A673 (cell line): ENCODE measurements at regions not wholly inside any gene's neighbourhood (a gene's known extent, or its start where the extent isn't known, plus 50 kb on each side); places are given as distances from the start of the nearest gene placed in this dataset.

Experiments used
- CTCF ChIP-seq: fragments of 300-800, 200-600 bp; sonication (generic); conservative IDR thresholded peaks from 2 replicates; pipeline ENCODE4 v1.5.1; 2017; ENCODE audit warnings: low read depth, mild to moderate bottlenecking, antibody characterized with exemption, low read length, moderate library complexity, mixed read lengths
- EZH2 ChIP-seq: fragments of 200-600 bp; sonication (generic); IDR thresholded peaks from 2 replicates; pipeline ENCODE4 v1.6.1; 2017; ENCODE audit warnings: borderline replicate concordance, low read depth, mild to moderate bottlenecking, mixed read lengths, antibody characterized with exemption, low read length; ENCODE audit not compliant: poor library complexity, severe bottlenecking

GRCh38 chr11:37087650-37088572 lies 489.9 kb upstream of the RAG2 start:
- no peak for TF ChIP-seq CTCF
- TF ChIP-seq EZH2, result no peak
